Calu3 (cell line): ENCODE measurements at regions not wholly inside any gene's neighbourhood (a gene's known extent, or its start where the extent isn't known, plus 50 kb on each side); places are given as distances from the start of the nearest gene placed in this dataset.

Experiments
- BruUV-seq: library from RNA; stranded (reverse); fragments of 400-500 nt; replicated peaks from 2 replicates; lab custom pipeline; 2021; lab: Mats Ljungman, UMichigan
- CTCF ChIA-PET: fragments of 300-600 bp; sonication (Branson Sonifier 250); formaldehyde crosslinking; loops from one replicate; lab custom pipeline; 2022; ENCODE audit warnings: antibody characterized with exemption; lab: Charles Lee
- DNase-seq: peaks from one replicate; pipeline ENCODE4 v3.0.0; 2022
- H3K27ac Mint-ChIP-seq: one replicate; pipeline ENCODE4 v1.8.0; 2022; ENCODE audit warnings: mixed read lengths; ENCODE audit not compliant: unreplicated experiment
- H3K27me3 Mint-ChIP-seq: one replicate; pipeline ENCODE4 v1.8.0; 2022; ENCODE audit warnings: mixed read lengths; ENCODE audit not compliant: unreplicated experiment
- H3K36me3 Mint-ChIP-seq: one replicate; pipeline ENCODE4 v1.8.0; 2022; ENCODE audit warnings: mild to moderate bottlenecking, moderate library complexity, mixed read lengths; ENCODE audit not compliant: insufficient read depth, unreplicated experiment
- H3K4me1 Mint-ChIP-seq: one replicate; pipeline ENCODE4 v1.8.0; 2022; ENCODE audit warnings: mild to moderate bottlenecking, low read depth, mixed read lengths; ENCODE audit not compliant: unreplicated experiment
- H3K4me3 Mint-ChIP-seq: one replicate; pipeline ENCODE4 v1.8.0; 2022; ENCODE audit warnings: mild to moderate bottlenecking, low read depth, moderate library complexity, mixed read lengths; ENCODE audit not compliant: unreplicated experiment
- H3K9me3 Mint-ChIP-seq: one replicate; pipeline ENCODE4 v1.8.0; 2022; ENCODE audit warnings: low read depth, mixed read lengths; ENCODE audit not compliant: unreplicated experiment
- intact Hi-C: fragments of 100-400 bp; cut with micrococcal nuclease; formaldehyde crosslinking; loops from one replicate; pipeline ENCODE4 v1.10.0; 2022; ENCODE audit not compliant: unreplicated experiment
- TF ChIP-seq, protein P1 (sequence below): fragments of 200-600 bp; IDR thresholded peaks from one replicate; pipeline ENCODE4 v1.8.0; 2022; ENCODE audit warnings: antibody characterized with exemption; ENCODE audit not compliant: unreplicated experiment

DNA sequence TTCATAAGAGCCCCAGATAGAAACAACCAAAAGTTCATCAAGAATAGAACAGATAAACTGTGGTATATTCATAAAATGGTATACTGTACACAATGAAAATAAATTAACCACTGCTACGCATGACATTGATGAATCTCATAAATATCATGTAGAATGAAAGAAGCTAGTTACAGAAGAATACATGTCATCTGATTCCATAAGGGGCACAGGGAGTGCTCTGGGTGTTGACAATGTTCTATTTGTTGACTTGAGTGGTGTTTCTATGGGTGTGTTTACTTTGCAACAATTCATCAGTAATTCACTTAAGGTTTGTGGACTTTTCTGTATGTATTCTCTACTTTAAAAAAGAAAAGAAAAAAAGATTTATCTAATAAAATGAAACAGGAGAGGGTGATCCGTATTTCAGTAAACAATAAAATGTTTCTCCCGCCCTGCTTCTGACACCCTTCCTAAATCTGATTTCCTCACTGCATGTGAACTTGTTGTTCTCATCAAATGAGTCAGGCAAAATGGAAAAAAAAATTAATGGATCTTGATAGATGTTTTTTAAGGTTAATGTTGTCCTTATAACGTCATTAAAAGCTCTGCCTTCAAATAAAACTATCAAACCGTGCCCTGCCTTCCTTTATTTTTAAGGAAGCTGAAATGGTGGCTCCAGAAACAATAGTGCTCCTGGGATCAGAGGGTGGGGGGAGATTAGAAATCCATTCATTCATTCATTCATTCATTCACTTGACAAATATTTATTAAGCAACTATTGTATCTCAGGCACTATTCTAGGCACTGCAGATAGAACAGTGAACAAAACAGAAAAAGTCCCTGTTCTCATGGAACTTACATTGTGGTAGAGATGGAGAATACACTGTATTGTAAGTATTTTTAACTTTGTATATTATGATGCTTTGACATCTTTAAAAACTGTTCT, 77.2 kb upstream of the CD44 start:
- Mint-ChIP-seq H3K27ac (no peak overlapping the region), H3K27me3 (no peaks in the 10 kb centered on the region), H3K4me1 (no peaks in the 10 kb centered on the region), H3K9me3 (no peaks in the 10 kb centered on the region), H3K4me3 (no peak overlapping the region), H3K36me3 (no peaks in the 10 kb centered on the region)
- no TSS peak for BruUV-seq
- no peak for DNase-seq
- TF ChIP-seq, protein P1, sequence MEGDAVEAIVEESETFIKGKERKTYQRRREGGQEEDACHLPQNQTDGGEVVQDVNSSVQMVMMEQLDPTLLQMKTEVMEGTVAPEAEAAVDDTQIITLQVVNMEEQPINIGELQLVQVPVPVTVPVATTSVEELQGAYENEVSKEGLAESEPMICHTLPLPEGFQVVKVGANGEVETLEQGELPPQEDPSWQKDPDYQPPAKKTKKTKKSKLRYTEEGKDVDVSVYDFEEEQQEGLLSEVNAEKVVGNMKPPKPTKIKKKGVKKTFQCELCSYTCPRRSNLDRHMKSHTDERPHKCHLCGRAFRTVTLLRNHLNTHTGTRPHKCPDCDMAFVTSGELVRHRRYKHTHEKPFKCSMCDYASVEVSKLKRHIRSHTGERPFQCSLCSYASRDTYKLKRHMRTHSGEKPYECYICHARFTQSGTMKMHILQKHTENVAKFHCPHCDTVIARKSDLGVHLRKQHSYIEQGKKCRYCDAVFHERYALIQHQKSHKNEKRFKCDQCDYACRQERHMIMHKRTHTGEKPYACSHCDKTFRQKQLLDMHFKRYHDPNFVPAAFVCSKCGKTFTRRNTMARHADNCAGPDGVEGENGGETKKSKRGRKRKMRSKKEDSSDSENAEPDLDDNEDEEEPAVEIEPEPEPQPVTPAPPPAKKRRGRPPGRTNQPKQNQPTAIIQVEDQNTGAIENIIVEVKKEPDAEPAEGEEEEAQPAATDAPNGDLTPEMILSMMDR = no peak
- CTCF ChIA-PET = no interaction called here
- intact Hi-C loops = no loop called here

DNA sequence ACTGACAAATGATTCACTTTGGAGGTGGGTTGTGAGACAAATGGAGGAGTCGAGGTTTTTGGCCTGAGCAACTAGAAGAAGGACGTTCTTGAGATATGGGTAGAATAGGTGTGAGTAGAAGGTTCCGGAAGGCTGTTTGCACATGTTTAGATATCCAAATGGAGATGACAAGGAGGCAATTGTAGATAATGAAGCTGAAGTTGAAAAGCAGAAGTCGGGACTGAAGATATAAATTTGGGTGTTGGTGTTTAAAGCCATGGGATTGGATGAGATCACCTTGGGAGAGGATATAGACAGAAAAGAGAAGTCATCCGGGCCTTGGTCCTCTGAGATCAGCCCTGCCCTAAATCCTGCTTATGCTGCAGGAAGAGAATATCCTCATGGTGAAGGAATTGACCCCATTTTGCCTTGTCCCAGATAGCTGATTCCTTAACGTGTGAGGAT, 75.5 kb upstream of the CD44 start:
- H3K36me3 Mint-ChIP-seq = no peaks in the 10 kb centered on the region
- CTCF ChIA-PET = no interaction called here
- BruUV-seq = no TSS peak
- intact Hi-C loops = no loop called here
- H3K9me3 Mint-ChIP-seq = no peaks in the 10 kb centered on the region
- no peak overlapping the region for H3K4me3 Mint-ChIP-seq
- DNase-seq = no peak
- TF ChIP-seq, protein P1 = no peak
- H3K27ac Mint-ChIP-seq = no peak overlapping the region
- no peaks in the 10 kb centered on the region for H3K27me3 Mint-ChIP-seq
- H3K4me1 Mint-ChIP-seq = no peaks in the 10 kb centered on the region

DNA sequence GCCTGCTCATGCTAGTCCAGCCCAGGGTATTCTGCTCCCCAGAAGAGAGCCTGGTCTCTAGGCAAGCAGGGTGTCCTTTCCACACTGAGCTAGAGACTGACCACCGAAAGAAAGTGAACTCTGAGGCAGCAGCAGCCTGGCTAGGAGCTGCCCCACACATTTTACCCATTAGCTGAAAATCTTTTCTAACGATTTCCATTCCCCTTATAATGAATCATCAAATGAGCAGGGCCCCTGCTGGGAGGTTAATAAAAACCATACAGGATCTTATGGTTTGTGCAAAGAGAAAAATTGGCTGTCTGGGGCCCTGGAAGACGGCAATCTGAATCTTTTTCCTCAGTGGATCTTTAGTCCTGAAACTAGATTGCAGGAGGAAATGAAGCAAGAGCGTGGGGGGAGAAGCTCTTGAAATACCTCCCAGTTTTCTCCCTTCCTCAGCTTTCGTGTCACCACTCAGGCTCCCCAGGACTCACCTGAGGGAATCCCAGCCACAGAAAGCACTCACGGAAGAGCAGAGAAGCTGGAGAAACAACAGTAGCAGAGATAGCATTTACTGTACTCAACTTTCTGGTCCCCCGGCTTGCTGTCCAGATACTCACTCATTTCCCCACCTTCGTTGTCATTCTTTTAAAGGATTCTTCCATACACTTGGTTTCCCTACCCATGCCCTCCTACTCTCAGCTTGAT, 74.7 kb upstream of the CD44 start:
- BruUV-seq = no TSS peak
- H3K4me3 Mint-ChIP-seq = no peak overlapping the region
- H3K4me1 Mint-ChIP-seq = no peaks in the 10 kb centered on the region
- intact Hi-C loops = no loop called here
- no peak overlapping the region for H3K27ac Mint-ChIP-seq
- no peak for DNase-seq
- no peaks in the 10 kb centered on the region for H3K9me3 Mint-ChIP-seq
- TF ChIP-seq, protein P1 = no peak
- H3K27me3 Mint-ChIP-seq = no peaks in the 10 kb centered on the region
- CTCF ChIA-PET = no interaction called here
- no peaks in the 10 kb centered on the region for H3K36me3 Mint-ChIP-seq

DNA sequence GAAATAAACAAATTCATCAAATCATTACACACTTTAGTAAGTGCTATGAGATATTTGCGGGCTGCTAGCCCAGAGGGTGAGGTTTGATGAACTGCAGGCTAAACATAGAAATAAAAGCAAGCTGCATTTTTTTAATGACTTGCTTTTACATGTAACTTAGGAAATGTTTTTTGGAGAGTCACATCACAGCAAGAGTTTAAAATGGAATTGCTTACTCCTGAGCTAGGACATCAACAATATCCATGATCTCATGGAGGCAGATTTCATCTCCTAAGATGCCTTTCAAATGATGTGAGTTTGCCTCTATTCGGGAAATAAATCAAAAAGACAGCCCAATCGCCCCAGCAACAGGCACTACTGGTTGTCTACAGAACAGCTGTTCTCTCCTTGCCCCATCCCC, 73.4 kb upstream of the CD44 start:
- TF ChIP-seq, protein P1 = no peak
- Mint-ChIP-seq H3K4me3 (no peak overlapping the region), H3K9me3 (peaks cover 8% of the 10 kb centered on the region), H3K4me1 (no peaks in the 10 kb centered on the region), H3K27me3 (no peaks in the 10 kb centered on the region), H3K27ac (no peak overlapping the region), H3K36me3 (no peaks in the 10 kb centered on the region)
- DNase-seq = no peak
- CTCF ChIA-PET = interaction anchor here (0.8 kb wide), 1 partner anchor 16 kb away, joined by 3 read pairs; no protein-coding TSS in a partner anchor
- intact Hi-C loops = no loop called here
- BruUV-seq = no TSS peak
